GM19025 (cell line): ENCODE measurements at regions not wholly inside any gene's neighbourhood (a gene's known extent, or its start where the extent isn't known, plus 50 kb on each side); places are given as distances from the start of the nearest gene placed in this dataset.

Experiments used
- ATAC-seq: cut with Tn5 transposase; IDR thresholded peaks from one replicate; pipeline ENCODE4 v1.9.1; 2021; ENCODE audit warnings: mild to moderate bottlenecking, low read depth, moderate library complexity; ENCODE audit not compliant: unreplicated experiment

DNA sequence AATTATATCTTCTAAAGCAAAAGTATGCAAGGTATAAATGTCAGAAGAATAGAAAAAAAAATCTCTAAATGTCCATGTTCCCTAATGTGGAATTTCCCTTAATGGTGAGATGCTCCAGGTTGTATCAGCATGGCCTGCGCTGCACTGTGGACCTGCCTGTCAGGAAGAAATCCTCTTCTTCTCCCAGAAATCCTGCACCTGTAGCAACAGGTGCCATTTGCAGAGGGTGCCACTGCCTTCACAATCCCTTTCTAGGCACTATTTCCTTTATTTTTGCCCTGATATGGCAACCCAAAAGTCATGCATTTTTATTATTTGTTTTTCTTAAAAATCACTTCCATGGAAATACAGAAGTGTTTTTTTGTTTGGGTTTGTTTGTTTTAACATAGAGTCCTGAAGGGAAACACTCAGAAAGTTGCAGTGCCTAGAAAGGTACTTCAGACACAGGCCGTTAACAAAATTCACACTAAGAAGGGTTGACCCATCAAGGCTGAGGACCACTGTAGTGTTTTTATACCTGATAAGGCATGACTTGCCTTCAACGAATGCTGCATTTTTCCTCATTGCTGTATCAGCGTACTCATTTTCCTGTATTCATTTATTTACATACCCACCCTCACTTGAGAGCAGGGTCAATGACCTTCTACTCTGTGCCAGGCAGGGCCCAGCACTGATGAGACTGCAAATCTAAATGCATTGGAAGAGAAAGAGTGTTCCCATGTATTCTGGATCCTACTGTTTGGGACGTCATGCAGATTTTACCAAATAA lies 177.8 kb downstream of the SNX18 start:
- ATAC-seq, result no peak

DNA sequence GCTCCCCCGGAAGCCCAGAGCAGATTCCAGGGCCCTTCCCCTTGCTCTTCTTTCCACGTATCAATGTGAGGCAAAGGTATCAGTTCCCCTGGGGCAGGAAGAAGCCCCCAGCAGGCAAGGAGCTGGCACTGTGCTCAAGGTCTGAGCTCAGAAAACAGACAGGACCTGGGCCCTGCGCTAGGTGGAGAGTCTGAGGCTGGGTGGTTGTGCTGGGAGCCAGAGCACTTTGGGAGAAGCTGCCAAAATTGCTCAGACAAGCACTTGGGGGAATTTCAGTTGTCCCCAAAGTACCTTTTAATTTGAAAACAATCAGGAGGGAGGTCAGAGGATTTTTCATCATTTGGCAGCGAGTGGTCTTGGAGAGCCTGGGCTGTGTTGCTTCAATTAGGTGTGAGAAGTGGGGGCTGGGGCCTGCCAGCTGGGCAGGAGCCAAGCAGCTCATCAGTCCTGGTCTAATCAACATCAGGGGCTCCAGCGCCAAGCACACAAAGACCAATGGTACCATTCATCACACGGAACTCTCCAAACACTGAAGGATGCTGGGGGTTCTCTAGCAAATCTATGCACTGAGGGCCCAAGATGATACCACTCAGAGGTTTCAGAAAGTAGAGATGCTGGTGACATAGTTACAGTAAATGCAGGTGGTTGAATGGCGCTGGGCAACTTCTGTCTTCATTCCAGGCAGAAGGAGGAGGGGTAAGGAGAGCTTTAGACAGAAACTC lies 176.5 kb downstream of the SNX18 start:
- ATAC-seq, result no peak

DNA sequence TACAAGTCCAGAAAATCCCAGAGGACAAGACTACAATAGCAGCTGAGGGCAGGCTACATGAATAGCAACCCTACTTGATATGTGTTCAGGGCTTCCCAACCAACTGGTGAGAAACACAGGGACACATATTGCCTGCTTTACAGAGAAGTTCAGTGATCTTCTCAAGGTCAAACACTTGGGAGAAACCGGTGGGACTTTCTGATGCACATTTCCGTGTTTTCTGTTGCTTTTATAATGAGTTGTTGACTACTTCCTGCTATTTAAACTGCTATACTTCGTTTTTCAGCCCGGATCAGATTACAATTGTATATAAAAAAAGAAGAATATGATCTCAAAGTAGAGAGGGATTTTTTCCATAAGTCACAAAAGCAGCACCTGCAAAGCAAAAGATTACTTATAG lies 175.1 kb downstream of the SNX18 start:
- no peak for ATAC-seq

DNA sequence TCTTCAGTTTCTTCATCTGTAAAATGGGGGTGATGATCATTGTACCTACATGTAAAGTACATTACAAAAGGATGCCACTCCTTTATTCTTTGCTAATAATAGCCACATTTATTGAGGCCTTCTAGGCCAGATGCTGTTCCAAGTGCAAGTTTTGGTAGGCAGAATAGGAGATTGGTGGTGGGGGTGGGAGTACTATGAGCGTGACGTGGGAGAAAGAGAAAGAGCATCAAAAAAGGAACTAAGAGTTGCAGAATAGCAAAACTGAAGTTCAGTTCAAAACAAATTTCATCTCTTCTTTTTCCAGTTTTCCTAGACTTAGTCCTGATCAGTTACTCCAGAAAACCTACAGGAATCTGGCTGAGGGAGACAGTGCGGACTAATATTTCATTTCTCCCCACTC lies 174.1 kb downstream of the SNX18 start:
- no peak for ATAC-seq

DNA sequence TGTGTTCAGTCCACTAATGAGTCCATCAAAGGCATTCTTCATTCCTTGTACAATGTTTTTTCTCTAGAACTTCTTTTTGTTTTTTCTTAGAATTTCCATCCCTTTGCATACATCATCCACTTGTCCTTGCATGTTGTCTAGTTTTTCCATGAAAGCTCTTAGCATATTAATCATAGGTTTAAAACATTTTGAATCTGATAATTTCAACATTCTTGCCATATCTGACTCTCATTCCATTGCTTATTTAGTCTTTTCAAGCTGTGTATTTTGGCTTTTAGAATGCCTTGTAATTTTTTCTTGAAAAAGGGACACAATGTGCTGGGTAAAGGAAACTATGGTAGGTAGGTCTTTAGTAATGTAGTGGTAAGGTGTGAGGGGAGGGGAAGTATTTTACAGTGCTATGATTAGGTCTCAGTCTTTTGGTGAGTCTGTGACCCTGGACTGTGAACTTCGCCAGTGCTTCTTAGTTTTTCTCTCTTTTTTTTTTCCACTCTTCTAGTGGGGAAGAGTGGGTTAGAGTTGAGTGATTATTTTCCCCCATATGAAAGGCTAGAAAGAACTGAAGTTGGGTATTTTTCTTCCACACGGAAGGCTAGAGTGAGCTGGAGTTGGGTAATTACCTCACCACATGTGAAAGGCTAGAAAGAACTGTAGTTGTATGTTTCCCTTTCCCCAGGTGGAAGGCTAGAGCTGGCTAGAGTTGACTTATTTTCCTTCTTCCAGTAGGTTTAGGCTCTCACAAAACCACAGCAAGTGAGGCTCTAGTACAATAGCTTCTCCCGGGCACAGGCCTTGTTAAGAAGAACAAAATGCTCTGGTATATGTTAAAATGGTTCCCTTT lies 172.1 kb downstream of the SNX18 start:
- no peak for ATAC-seq

DNA sequence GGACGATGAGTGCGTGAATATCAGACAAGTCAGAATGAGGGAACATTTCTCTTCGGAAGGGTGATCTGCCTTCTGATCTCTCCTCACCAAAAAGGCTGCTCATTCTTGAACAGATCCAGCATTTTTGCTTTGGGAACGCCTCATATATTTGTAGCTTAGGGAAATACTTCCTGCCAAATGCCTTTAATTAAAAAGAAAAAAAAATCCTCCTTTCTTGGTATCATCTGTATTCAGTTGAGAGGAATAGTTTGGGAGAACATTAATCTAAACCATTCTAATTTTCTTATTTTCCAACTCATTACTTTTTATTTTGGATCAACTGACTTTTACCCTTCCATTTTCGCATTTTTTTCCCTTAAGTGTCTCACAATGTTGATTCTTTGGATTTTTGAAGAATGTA lies 163.4 kb downstream of the SNX18 start:
- ATAC-seq, result no peak

DNA sequence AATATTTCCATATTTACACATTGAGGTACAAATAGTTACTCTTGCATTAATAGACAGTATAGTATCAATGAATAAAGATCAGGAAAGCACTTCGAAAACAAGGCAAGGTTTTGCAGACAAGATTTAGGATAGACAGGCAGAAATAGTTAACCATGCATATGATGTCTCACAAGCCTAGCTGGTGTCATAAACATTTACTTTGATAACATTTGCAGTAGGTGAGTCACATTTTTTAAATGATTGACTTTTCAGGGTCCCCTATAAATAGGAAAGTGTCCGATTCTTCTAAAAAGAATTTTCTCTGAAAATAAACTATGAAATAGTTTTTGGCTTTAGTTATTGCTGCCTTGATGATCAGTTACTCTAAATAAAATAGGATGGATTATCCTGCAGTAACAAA lies 162.1 kb downstream of the SNX18 start:
- ATAC-seq, result no peak

DNA sequence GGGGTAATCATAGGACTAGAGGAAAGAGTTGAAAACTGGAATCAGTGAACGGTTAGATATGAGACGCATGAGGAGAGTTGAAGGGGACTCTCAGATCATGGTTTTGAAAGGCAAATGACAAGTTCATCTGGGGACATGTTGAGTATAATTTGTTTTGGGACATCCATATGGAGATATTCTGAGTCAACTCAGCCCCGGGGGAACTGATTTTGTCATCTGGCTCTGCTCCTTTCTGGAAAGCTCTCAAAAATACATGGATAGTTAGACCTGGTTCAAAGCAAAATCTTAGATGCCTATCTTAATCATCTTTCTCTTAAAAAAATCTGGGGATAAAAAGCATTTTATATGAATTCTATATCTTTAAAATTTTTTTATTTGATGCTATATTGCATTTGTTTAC lies 161.2 kb downstream of the SNX18 start:
- no peak for ATAC-seq

DNA sequence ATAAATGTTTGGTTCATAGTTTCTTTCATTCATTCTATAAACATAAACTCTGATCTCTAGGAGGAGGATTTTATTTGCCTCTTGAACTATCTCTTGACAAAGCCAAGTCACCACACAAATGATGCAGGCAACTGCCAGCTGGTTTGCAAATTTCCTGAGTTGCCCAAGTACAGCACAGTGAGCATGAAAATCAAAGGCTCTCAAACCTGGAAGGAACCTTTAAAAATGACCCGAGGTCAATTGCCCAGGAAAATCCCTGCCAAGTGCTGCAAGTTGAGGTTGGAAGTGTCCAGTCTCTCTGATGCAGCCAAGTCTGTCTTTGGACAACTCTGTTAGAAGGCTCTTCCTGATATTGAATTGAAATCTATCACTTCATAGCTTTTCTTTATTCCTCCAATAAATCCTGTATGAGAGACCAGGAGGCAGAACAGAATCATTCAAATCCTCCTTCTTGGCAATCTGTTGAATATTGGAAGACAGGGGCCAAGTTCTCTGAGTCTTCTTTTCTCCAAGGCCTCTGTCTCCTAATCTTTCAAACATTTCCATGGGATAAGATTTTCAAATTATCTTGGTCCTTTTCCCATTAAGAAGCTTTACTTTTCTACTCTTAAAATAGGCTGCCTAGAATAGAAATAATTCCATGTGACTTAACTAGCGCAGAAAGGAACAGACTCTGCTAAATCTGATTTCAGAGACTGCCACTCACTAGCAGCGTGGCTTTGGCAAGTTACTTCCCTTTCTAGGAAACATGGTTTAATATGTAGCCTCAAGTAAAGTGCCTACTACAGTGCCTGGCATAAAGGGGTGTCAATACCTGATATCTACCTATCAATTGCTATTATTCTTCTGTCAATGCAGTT lies 159.2 kb downstream of the SNX18 start:
- no peak for ATAC-seq

DNA sequence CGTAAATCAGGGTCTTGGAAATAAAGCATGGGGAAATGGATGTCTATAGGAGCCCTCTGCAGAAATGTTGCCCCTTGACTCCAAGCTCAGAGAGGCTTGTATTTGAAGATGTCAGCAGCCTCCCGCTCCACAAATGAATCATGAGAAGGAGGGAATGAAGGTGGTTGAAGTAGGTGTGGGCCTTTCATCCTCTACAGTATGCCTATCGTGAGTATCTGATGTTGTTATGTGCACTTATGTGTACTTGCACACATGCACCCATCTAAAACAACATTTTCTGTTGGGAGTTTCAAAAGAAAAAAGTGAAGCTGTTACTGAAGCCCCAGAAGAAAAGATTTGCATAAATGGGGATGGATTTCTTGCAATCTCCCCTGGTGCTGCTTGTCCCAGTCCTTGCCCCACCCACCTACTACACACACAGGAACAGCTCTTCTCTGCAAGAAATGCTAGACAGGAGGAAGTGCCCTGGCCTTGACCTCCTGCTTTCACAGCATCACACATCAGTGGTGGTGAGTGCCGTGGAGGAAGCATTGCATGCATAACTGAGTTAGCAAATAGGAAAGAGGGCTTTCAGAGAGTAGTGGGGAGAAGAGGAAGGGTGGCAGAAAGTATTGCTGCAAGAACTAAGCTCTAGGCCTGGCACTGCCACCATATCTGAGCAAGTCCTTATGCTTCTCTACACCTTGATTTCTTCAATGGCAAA lies 156.1 kb downstream of the SNX18 start:
- no peak for ATAC-seq

DNA sequence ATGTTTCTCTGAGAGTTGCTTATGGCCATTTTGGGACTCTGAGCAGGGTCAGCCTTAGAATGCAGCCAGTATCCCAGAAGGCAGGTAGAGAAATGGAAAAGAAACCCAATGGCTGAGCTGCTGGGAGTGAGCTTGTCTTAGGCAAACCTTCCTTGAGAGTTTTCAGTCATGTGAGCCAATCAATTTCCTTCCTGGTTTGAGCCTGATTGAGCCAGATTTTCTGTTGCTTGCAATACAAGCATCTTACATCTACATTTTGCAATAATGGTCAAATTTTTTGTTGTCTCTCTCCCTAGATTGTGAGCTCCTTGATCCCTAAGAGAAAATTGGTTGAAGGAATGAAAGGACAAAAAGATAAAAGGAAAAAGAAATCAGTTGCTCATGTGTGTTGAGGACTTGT lies 155.3 kb downstream of the SNX18 start:
- ATAC-seq, result no peak

DNA sequence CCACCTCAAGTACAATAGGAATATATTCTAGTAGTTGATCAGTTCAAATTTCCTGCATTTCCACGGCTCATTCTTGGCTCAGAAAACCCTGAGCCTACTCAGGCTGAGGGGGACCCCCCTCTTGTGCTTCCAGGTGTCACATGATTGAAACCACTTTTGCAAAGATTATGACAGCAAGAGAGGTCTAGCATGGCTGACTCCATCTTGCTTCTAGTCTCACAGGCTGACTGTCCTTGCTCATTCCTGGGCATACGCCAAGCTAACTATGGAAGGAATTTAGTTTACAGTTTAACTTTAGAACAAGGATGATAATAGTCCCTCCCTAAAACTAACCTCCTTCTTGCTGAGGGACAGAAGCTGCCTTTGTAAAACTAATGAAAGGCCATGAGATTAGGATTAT lies 154.1 kb downstream of the SNX18 start:
- ATAC-seq, result no peak

DNA sequence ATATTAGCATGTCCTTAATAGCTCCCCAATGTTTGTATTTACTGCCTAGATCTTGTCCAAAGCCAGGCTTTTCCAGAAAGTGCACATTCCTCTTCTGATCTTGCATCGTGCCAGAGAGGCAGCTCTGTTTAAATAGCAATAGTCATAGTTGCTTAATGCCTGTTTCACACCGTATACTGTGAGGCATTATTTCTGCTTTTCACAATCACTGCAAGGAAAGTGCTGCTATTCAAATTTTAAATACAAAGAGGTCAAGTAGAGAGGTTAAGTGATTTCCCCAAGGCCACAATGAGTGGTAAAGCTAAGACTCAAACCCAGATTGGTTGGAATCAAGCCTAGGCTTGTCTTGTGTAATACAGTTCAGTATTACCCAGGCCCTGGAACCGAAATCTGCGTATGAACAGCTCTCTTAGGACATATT lies 153.6 kb downstream of the SNX18 start:
- no peak for ATAC-seq

DNA sequence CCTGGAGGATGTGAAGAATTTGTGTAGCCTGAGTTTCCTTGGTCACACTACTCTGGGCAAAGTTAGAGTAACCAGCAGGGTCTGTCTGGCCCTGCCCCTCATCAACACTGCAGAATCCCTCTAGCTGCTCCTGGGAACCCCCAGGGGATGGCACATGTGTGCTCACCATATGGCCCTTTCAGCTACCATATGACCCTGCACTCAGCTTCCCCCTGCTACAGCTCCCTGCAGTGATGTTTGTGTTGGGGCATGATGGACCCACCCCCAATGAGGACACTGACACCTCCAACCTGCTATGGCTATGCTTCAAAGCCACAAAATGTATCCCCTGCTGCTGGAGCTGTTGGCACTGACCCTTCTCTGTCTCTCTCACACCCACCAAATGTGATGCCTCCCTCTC lies 152.7 kb downstream of the SNX18 start:
- no peak for ATAC-seq

DNA sequence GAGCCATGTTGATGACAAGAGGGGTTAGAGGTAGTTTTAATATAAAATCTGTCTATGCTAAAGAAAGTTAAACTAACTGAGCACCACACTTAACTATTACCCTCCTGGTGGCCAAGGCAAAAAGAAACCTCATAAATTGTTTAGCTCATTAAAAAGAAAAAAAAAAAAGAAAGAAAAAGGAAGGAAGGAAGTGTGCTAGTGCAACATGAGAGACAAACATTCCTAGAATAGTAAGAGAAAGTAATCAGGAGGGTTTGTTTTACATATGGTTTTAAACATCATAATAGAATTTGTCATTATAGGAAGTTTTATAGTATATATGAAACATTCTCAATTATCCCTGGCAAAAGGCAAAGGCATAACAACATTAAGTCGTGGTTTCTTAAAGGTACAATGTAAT lies 152.3 kb downstream of the SNX18 start:
- no peak for ATAC-seq

DNA sequence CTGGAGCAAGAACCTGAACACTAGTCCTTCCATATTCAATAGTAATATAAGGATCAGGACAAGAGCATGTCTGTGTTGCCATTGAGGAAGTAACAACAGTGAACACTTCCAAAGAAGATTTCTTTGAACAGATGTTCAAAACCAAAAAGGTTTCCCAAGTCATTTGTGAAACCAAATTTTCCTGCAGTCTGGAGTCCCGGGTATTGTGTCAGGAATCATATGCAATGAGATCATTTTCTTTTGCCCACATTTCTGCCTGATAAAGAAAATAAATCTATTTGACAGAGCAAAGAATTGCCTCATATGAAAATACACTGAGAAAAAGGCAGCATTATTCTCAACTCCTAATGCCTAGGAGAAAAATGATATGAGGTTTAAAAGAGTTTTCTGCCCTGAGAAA lies 151.7 kb downstream of the SNX18 start:
- ATAC-seq, result no peak

DNA sequence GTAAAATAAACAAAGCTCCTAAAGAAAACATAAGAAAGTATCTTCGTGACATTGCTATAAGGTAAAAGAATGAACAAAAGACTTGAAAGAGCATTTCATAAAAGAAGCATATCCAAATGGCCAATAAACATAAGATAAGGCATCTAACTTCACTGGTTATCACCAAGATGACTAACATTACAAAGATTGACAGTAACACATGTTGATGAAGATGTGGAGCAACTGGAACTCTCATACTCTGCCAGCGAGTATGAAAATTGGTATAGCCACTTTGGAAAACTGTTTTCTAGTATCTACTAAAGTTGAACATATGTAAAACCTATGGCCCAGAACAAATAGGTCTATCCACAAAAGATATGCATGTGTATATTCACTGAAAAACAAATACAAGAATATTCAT lies 150.5 kb downstream of the SNX18 start:
- ATAC-seq, result no peak

DNA sequence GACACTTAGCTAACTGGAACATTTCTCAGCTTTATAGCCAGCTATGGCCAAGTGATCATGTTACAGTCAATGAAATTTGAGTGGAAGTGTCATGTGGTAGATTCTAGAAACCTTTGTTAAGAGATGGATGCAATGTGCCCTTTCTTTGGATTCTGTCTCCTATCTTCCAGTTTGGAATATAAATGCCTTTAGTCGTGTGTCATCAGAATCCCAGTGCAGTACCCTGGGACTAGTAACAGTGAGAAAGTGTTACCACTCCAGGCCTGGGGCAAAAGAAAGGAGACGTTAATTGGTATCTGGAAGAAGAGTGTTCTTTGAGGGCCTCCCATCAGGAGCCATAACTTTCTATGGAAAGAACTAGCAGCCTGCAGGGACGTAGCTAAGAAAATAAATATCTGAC lies 149.6 kb downstream of the SNX18 start:
- no peak for ATAC-seq

DNA sequence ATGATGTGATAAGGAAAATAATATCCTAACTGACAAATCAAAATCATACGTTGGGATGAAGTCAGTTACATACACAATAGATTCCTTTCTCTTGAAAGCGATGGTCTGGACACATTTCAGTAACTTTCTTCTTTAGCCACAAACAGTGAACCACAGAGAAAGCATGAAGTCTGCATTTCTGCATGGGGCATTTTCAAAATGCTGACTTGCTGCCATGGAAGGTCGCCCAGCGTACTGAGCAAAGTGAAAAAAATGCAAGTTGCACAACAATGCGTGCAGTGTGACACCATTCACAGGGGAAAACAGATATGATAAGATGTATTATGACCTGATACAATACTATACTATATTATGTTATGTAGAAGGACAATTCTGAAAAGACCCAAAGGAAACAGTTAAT lies 146.3 kb downstream of the SNX18 start:
- no peak for ATAC-seq

DNA sequence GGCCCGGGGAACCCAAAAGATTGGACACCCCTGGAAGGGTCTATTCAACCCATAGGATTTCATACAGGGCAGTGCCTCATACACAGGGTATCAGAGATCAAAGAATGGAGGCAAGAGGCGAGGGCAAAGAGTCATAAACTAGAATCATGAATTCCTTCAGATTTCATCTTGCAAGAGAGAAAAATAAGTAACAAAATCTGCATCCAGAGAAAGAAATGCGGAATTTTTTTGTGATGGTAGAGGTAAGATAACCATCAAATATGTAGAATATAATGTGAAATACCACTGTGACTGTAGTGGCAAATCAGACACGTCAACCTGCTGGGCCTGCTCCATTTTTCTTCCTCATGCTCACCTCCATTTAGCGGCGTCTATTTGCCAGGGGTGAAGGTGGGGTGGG lies 143.6 kb downstream of the SNX18 start:
- no peak for ATAC-seq
